DMS 273 (cell line): ENCODE measurements at regions not wholly inside any gene's neighbourhood (a gene's known extent, or its start where the extent isn't known, plus 50 kb on each side); places are given as distances from the start of the nearest gene placed in this dataset.
A peak's percentile ranks its signal among the peaks of the same experiment; 100 is the strongest.
"Not testable (repeated sequence)": the region's sequence is repeated elsewhere in the genome, so short reads cannot be mapped to it uniquely, and the experiment has no call there.

Experiments
- DNase-seq: peaks from one replicate; lab custom pipeline; 2025; ENCODE audit not compliant: unreplicated experiment; lab: John Stamatoyannopoulos, UW

DNA sequence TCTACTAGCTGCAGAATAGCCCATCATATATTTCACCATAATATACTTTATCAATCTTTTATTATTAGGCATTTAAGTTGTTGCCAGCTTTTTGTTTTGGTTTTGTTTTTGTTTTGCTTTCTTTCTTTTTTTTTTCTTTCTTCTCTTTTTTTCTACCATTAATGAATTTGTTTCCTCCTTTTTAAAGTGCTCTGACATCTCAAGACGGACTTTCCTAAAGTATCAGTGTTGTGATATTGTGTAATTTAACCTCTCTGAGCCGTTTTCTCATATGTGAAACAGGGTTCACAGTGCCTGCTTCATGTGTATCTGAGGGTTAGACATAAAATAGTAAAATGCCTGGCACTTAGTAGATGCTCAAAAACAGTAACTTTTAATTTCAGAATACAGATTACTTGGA, 109.5 kb upstream of the IL12A start:
- no peak for DNase-seq

GRCh38 chr3:159879598-159879997, 109.0 kb upstream of the IL12A start:
- DNase-seq = peak; percentile 25

GRCh38 chr3:159881208-159881607, 107.4 kb upstream of the IL12A start:
- DNase-seq = peak; percentile 33

DNA sequence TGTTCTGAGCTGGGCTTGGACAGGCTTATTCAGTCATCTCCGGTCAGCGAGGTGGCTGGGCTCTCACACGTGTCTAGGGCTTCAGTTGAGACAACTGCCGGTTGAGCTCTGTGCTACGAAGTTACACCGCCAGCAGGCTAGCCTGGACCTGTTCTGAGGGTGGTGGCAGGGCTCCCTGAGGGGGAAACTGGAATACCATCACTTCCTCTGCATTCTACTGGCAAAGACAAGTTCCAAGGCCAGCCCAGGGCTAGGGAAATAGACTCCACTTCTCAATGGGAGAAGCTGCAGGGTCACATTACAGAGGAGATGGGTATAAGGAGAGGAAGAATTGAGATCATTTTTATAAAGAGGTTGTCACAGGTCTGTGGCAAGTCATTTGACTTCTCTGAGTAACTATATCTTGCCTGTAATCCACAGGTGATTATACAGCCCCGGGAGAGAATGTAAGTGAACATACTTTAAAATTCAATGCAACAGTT, 106.8 kb upstream of the IL12A start:
- peak; percentile 73 for DNase-seq

DNA sequence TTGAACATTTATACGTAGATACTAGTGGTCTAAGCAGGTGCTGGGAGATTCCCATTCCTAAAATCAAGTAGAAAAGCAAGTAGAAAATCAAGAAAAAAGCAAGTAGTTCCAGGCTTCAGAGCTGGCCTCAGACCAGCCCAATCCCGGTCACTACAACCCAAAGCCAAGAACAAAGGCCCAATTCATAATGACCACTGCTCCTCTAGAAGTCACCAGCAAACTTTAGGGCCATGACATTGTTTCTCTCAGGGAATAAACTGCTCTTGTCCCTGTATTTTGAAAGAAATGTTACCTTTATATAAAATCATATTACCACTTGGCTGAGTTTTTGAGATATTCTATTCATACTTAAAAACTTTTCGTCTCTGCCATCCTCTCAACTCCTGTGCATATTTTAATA, 106.3 kb upstream of the IL12A start:
- no peak for DNase-seq

DNA sequence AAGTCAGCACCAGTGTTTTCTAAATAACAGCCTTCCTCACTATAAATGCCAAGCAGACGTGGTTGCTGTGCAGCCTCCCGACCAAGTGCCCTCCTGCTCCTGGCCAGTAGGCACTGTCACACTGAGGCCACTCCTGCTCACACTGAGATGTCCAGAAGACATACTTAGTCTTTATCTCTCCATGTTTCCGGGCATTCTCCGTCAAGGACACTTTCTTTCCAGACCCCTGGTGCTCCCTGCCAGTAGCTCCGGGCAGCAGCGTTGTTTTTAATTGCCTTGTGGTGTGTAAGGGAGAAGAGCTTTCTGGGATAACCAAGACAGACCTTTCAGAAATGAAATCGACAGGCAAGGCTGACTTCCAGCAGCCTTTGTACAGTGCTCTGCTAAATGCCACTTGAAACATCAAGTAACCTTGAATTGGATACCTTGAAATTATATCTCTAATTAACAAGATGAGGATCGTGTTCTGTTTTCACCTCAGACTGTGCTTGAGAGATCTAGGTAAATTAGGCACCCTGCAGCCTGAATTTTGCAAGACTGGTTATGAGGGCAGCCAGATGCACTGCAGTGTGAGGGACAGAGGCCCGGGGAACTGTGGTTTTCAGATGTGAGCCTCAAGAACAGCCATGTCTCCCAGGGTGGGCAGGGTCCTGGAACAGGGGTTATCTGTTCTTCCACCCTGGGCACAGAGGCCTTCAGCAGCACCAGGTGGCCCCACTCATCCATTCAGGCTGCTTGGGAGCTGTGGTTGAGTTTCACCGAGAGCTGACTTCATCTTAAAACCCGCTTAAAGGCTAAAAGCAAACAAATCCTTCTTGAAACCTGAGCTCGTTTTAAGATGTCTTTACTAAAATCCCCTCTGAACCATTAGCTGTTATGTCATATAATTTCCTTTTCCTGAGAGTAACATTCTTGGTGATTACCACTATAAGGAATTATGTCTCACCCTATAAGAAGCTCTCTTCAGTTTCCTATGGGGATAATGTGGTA, 105.5 kb upstream of the IL12A start:
- DNase-seq = peak; percentile 76

GRCh38 chr3:159884661-159885402, 103.8 kb upstream of the IL12A start:
- DNase-seq = peak; percentile 74

DNA sequence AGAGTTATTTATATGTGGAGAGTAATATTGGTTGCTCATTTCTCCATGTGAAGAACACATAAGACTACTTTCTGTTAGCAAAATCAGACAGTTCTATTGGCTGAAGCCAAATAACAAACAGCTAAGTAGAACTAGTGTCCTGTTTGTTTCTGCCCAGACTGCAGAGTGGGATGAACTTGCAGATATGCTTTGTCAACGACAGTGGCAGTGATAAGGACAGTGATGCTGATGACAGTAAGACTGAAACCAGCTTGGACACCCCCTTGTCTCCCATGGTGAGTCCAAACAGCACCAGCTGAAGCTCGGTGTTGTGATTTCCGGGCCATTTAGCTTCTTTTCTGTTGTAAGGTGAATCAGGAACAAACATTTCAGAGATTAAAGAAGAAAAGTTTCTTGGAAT, 102.6 kb upstream of the IL12A start:
- DNase-seq = no peak

- DNase-seq = not testable (repeated sequence)
These were observed 102.1 kb upstream of the IL12A start for GRCh38 chr3:159886530-159886929.

- no peak for DNase-seq
These were observed 101.5 kb upstream of the IL12A start for GRCh38 chr3:159887168-159887567.

GRCh38 chr3:159887911-159888310, 100.7 kb upstream of the IL12A start:
- no peak for DNase-seq

GRCh38 chr3:159892171-159892795, 96.4 kb upstream of the IL12A start:
- DNase-seq = peak; percentile 59

GRCh38 chr3:159892801-159893200, 95.8 kb upstream of the IL12A start:
- DNase-seq = no peak

DNA sequence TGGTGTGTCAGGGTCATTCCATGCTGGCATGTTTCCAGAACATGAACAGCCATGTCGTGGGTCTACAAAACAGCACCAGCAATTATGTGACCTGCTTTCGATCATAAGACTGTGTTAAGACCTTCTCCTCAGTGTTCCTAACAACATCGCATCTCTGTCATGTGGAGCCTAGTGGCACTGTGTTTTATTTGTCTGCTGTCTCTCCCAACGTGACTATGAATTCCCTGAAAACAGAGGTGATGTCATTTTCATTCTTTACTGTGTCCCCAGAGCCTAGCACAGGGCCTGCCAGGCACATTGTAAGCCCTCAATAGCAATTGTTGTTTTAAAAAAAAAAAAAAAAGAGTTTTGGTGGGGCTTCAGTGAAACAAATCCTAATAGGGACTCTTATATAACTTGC, 94.2 kb upstream of the IL12A start:
- no peak for DNase-seq

DNA sequence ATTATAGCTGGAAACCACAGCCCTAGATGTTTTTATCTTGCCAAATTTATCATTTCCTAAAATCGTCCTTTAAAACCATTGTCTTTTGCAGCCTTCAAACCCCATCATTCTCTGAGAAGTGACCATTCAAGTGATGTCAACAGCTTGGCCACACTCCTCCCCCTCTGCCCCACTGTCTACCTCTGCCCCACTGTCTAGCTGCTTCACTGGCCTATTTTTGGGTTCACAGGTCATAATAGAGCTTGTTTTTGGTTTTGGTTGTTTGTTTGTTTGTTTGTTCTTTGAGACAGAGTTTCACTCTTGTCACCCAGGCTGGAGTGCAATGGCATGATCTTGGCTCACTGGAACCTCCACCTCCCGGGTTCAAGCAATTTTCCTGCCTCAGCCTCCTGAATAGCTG, 93.2 kb upstream of the IL12A start:
- no peak for DNase-seq

- DNase-seq = no peak
These were observed 92.1 kb upstream of the IL12A start for GRCh38 chr3:159896543-159896942.

- DNase-seq = peak; percentile 30
These were observed 91.1 kb upstream of the IL12A start for GRCh38 chr3:159897331-159898075.

DNA sequence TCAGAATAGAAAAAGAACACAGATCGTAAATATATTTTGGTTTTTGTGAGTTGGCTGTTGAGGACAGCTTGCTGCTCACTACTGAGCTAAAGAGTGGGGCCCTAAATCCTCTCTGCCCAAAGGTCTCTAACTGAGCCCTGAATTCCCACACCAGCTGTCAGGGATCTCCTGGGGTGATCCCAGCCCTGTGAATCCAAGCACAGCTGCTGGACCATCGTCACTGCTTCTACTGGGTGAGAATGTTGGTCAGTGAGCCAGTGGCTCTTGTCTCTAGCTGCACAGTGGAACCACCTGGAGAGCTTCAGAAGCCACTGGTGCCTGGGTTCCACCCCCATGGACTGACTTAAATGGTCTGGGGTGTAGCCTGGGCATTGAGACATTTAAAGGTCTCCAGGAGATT, 90.5 kb upstream of the IL12A start:
- DNase-seq = peak; percentile 37

- DNase-seq = no peak
These were observed 89.5 kb upstream of the IL12A start for GRCh38 chr3:159899166-159899565.

DNA sequence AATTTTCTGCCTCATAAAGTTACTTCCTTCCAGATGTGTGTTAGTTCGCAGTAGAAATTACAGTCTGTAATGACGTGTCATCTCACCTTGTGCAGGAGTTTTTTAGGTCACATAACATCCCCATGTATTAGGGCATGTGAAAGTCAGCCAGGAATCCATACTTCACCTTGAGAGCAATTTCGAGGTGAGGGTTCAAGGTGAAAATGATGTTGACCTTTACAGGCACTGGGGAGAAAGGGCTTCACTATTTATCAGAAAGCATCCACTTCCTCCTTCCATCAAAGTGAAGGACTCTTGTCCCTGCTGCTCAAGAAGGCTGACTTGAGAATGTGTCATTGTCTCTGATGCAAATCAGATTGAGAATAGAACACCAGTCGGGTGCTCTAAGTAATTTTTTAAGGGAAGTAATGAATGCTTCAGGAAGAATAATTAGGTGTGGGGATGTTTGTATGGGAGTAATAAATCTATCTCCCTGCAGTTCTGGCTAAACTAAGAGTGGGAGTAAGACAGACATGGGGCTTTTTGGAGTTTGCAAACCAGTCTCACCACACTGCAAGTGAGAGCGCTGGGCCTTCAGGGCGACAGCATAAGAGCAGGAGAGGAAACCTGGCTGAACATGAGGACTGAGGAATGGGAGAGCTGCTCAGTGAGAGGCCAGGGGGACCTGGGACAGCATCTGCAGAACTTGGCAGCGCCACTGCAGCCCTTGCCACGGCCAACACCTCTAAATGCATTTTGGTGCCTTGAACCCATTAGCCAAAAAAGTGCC, 85.9 kb upstream of the IL12A start:
- no peak for DNase-seq
